ENCODE measurements at regions not wholly inside any gene's neighbourhood (a gene's known extent, or its start where the extent isn't known, plus 50 kb on each side); places are given as distances from the start of the nearest gene placed in this dataset.

DNA sequence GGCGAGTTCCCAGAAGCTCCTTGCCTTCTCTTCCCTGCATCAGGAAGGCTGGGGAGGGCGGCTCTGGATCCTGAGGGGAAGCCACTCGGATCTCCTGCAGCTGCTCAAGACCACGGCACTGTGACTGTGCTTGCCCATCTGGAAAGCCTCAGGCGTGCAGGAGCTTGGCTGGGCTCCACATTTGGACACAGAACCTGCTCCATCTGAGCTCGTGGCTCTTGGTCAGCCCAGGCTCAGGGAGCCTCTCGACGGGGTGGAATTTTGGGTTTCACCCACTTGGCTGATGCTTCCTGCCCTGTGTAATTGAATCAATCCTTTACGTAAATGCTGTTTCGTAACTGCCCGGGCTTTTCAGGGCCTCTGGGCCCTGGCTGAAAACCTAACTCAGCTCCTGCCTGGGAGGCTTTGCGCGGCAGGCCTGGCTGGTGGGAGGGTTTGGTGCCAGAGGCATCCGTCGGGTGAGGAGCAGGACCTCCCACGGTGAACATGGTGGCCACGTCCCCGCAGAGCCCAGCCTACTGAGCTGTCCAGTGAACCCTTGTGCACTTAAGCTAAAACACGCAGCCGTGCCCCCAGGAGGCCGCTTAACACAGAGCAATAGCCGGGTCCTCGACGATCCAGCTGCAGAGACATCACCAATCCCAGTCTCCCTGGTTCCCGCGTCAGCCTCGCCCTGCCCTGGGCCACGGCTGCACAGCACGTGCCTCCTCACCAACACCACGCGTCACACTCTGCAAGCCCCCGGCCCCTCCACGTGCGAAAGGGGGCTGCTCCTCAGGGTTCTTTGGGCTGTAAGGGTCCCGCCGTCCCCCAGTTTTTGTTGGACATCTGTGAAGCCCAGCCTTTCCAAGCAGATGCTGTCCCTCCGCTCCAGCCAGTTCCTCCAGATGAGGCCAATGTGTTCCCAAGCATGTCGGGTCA, 241.0 kb downstream of the DLL1 start:
- Mint-ChIP-seq H3K4me3 (ENCODE audit: low read depth, unreplicated experiment) (no peak overlapping the region), H3K4me1 (ENCODE audit: low read depth, unreplicated experiment) (no peaks in the 10 kb centered on the region), H3K9me3 (ENCODE audit: low read depth, unreplicated experiment) (no peaks in the 10 kb centered on the region), H3K36me3 (ENCODE audit: insufficient read depth, unreplicated experiment) (peaks cover 4% of the 10 kb centered on the region), H3K27ac (ENCODE audit: unreplicated experiment) (no peak overlapping the region), H3K27me3 (ENCODE audit: unreplicated experiment) (peaks cover 34% of the 10 kb centered on the region)
- CTCF ChIA-PET: interaction anchor here (0.6 kb wide), 1 partner anchor 501 kb away, joined by 3 read pairs; no protein-coding TSS in a partner anchor
- TF ChIP-seq, protein P1, sequence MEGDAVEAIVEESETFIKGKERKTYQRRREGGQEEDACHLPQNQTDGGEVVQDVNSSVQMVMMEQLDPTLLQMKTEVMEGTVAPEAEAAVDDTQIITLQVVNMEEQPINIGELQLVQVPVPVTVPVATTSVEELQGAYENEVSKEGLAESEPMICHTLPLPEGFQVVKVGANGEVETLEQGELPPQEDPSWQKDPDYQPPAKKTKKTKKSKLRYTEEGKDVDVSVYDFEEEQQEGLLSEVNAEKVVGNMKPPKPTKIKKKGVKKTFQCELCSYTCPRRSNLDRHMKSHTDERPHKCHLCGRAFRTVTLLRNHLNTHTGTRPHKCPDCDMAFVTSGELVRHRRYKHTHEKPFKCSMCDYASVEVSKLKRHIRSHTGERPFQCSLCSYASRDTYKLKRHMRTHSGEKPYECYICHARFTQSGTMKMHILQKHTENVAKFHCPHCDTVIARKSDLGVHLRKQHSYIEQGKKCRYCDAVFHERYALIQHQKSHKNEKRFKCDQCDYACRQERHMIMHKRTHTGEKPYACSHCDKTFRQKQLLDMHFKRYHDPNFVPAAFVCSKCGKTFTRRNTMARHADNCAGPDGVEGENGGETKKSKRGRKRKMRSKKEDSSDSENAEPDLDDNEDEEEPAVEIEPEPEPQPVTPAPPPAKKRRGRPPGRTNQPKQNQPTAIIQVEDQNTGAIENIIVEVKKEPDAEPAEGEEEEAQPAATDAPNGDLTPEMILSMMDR (IDR thresholded peaks at IDR 0.05; ENCODE audit: unreplicated experiment): no peak
- intact Hi-C loops (cut with micrococcal nuclease; ENCODE audit: unreplicated experiment): no loop called here
- DNase-seq: no peak
- no TSS peak for BruUV-seq (replicated peaks)

DNA sequence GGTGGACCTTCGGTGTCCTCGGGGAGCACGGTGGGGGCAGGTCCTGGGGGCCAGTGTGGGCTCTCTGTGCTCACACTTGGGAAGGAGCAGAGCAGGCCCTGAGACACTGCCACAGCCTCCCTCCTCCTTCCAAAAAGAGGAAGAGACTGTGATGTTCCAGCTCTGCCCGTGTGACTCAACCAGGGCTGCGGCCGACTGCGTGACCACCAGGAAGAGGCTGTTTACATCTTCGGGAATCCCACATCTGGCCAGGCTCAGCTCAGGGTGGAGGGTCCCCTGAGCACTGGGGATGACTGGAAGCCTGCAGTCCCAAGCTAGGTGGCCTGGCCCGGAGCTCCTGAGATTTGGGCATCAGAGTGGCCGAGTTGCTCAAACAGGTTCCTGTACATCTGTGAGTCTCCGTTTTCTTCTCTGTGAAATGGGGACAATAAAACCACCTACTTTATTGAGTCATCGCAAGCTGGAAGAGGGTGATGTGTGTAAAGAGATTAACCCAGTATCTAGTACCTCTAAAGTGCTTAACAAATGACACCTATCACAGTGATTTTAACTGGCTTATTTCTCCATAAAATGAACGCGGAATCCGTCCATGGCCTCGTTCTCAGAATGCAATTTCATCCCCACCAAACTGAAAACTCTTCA, 242.1 kb downstream of the DLL1 start:
- CTCF ChIA-PET: no interaction called here

DNA sequence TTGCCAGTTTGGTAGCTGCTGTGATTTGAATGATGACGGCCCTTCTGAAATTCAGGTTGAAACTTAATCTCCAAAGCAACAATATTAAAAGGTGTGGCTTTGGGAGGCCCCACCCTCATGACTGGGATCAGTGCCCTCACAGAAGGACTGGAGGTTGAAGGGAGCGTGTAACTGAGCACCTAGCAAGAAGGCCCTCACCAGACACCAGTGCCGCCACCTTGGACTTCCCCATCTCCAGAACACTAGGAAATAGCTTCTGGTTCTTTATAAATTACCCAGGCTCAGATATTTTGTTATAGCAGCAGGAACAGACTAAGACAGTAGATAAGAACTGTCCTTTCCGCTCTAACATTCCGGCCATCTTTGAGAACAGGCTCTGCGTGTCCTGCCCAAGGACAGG, 243.1 kb downstream of the DLL1 start:
- no TSS peak for BruUV-seq (replicated peaks)
- Mint-ChIP-seq H3K27ac (ENCODE audit: unreplicated experiment) (no peak overlapping the region), H3K4me1 (ENCODE audit: low read depth, unreplicated experiment) (no peaks in the 10 kb centered on the region), H3K4me3 (ENCODE audit: low read depth, unreplicated experiment) (no peak overlapping the region), H3K9me3 (ENCODE audit: low read depth, unreplicated experiment) (peaks cover 2% of the 10 kb centered on the region), H3K36me3 (ENCODE audit: insufficient read depth, unreplicated experiment) (no peaks in the 10 kb centered on the region), H3K27me3 (ENCODE audit: unreplicated experiment) (peaks cover 34% of the 10 kb centered on the region)
- intact Hi-C loops (cut with micrococcal nuclease; ENCODE audit: unreplicated experiment): no loop called here
- CTCF ChIA-PET: no interaction called here
- DNase-seq: no peak
- TF ChIP-seq, protein P1 (IDR thresholded peaks at IDR 0.05; ENCODE audit: unreplicated experiment): no peak

More for the DNA sequence above, 242.1 kb downstream of the DLL1 start:
- Mint-ChIP-seq H3K27me3 (ENCODE audit: unreplicated experiment) (peaks cover 34% of the 10 kb centered on the region), H3K4me3 (ENCODE audit: low read depth, unreplicated experiment) (no peak overlapping the region), H3K36me3 (ENCODE audit: insufficient read depth, unreplicated experiment) (no peaks in the 10 kb centered on the region), H3K9me3 (ENCODE audit: low read depth, unreplicated experiment) (no peaks in the 10 kb centered on the region), H3K27ac (ENCODE audit: unreplicated experiment) (no peak overlapping the region), H3K4me1 (ENCODE audit: low read depth, unreplicated experiment) (no peaks in the 10 kb centered on the region)
- BruUV-seq (replicated peaks): no TSS peak
- no peak for DNase-seq
- TF ChIP-seq, protein P1 (IDR thresholded peaks at IDR 0.05; ENCODE audit: unreplicated experiment): no peak
- intact Hi-C loops (cut with micrococcal nuclease; ENCODE audit: unreplicated experiment): no loop called here

DNA sequence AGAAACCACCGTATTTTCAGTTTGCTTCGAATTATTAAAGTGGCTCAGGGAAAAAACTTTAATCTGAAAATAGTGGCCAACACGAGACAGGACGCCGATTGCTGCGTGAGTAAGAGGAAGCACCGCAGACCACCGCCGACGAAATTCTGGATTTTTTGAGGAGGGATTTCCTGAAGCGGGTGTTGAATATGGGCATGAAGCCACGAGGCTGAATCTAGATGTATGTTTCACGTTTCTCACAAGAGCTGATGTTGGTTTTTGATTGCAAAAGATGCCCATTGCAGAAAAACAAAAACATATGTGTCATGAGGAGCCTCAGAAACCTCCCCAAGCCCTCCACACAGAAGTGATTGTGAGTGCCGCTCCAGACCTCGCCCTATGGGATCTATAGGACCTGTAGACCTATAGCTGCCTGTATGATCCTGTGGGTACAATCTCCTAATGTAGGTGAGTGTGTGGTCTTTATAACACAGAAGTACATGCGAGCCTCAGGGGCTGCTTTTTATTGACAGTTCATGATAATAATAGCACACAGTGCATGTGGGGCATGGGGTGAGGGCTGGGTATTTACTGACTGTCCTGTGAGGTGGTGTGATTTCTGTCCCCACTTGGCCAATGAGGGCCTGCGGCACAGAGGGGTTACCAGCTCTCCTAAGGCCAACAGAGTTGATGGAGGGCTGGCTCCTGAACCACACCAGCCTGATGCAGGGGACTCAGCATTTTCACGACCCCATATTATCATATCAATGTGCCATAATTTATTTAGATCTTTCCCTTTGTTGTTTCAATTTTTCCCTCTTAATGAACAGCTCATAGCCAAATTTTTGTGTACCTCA, 243.9 kb downstream of the DLL1 start:
- Mint-ChIP-seq H3K4me1 (ENCODE audit: low read depth, unreplicated experiment) (no peaks in the 10 kb centered on the region), H3K27me3 (ENCODE audit: unreplicated experiment) (peaks cover 39% of the 10 kb centered on the region), H3K9me3 (ENCODE audit: low read depth, unreplicated experiment) (peaks cover 2% of the 10 kb centered on the region), H3K36me3 (ENCODE audit: insufficient read depth, unreplicated experiment) (no peaks in the 10 kb centered on the region), H3K4me3 (ENCODE audit: low read depth, unreplicated experiment) (no peak overlapping the region), H3K27ac (ENCODE audit: unreplicated experiment) (no peak overlapping the region)
- no TSS peak for BruUV-seq (replicated peaks)
- CTCF ChIA-PET: no interaction called here
- TF ChIP-seq, protein P1 (IDR thresholded peaks at IDR 0.05; ENCODE audit: unreplicated experiment): no peak
- no peak for DNase-seq
- intact Hi-C loops (cut with micrococcal nuclease; ENCODE audit: unreplicated experiment): no loop called here
